Mucosa of descending colon (tissue), 3 donors: ENCODE measurements at regions not wholly inside any gene's neighbourhood (a gene's known extent, or its start where the extent isn't known, plus 50 kb on each side); places are given as distances from the start of the nearest gene placed in this dataset.

Experiments used
- ATAC-seq: fragments of 200-7000 bp; cut with Tn5 transposase; one replicate; pipeline ENCODE4 v1.9.1; 2020; ENCODE audit warnings: mild to moderate bottlenecking, moderate library complexity
- DNase-seq, 3 donors: peaks; one replicate each; pipeline ENCODE4 v3.0.0-alpha.2; 2020
- H3K36me3 ChIP-seq: fragments of 200-600 bp; one replicate; pipeline ENCODE4 v1.8.0; 2021; ENCODE audit warnings: low read depth, mild to moderate bottlenecking
- H3K4me1 ChIP-seq: fragments of 200-600 bp; one replicate; pipeline ENCODE4 v1.8.0; 2021; ENCODE audit warnings: low read depth, mild to moderate bottlenecking
- H3K4me3 ChIP-seq: fragments of 200-600 bp; one replicate; pipeline ENCODE4 v1.8.0; 2021; ENCODE audit warnings: mild to moderate bottlenecking
- H3K9me3 ChIP-seq: fragments of 200-600 bp; one replicate; pipeline ENCODE4 v1.8.0; 2021; ENCODE audit warnings: mild to moderate bottlenecking
- intact Hi-C, 2 donors: fragments of 100-400 bp; cut with DNase I in 1 of 2; cut with micrococcal nuclease in 1 of 2; formaldehyde crosslinking; loops; one replicate each; pipeline versions ENCODE4 v1.11.0 to v1.11.1; 2022; cut with DNase I, micrococcal nuclease
- TF ChIP-seq, protein P1 (sequence below): fragments of 200-600 bp; IDR thresholded peaks from one replicate; pipeline ENCODE4 v1.8.0; 2022; ENCODE audit warnings: antibody characterized with exemption, mild to moderate bottlenecking
- donor health status: DM: no; HTN: no; CAD: no; lungs with moderate emphysema.
- donor health status: DM: no; HTN: no; CAD: no.
- donor health status: DM: no; HTN: yes; CAD: no.

DNA sequence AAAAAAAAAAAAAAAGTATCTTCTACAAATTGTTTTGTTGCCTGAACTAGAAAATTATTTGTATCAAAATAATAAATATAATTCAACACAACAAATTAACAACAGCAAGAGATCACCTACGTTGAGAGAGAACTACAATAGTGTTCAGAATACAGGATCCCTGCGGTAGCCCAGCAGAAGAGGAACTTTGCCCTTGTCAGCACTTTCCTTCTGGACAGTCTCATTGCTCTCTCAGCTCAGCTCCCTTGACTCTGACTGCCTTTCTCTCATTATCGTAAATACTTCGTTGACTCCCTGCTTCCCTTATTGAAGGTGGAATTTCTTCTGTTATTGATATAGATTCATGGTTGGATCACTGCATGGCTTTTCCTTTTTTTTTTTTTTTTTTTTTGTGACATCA lies 469.5 kb upstream of the VSTM2A start:
- Histone ChIP-seq H3K36me3 (no peaks in the 10 kb centered on the region), H3K4me1 (no peaks in the 10 kb centered on the region), H3K4me3 (no peak overlapping the region), H3K9me3 (peaks cover 2% of the 10 kb centered on the region)
- DNase-seq (no peak), ATAC-seq (no peak)
- intact Hi-C loops, result no loop called here
- TF ChIP-seq, protein P1, sequence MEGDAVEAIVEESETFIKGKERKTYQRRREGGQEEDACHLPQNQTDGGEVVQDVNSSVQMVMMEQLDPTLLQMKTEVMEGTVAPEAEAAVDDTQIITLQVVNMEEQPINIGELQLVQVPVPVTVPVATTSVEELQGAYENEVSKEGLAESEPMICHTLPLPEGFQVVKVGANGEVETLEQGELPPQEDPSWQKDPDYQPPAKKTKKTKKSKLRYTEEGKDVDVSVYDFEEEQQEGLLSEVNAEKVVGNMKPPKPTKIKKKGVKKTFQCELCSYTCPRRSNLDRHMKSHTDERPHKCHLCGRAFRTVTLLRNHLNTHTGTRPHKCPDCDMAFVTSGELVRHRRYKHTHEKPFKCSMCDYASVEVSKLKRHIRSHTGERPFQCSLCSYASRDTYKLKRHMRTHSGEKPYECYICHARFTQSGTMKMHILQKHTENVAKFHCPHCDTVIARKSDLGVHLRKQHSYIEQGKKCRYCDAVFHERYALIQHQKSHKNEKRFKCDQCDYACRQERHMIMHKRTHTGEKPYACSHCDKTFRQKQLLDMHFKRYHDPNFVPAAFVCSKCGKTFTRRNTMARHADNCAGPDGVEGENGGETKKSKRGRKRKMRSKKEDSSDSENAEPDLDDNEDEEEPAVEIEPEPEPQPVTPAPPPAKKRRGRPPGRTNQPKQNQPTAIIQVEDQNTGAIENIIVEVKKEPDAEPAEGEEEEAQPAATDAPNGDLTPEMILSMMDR, result no peak

DNA sequence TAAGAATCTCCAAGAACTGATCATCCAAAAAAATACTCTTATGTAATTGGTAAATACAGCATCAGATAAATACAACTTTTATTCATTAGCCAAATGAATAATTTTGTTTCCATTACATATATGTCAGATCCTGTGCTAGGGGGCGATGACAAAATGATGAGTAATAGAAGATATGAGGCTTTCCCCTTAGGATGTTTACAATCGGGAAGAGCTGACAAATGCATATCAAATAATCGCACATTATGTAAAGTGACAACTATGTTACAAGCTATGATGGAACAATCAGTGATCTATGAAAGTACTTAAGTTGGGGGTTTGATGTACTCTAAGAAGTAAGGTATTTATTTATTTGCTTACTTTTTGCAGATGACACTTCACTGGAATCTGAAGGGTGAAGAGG lies 465.6 kb upstream of the VSTM2A start:
- H3K36me3 ChIP-seq, result no peaks in the 10 kb centered on the region
- no peaks in the 10 kb centered on the region for H3K4me1 ChIP-seq
- H3K4me3 ChIP-seq, result no peak overlapping the region
- intact Hi-C loops, result no loop called here
- ATAC-seq, result no peak
- H3K9me3 ChIP-seq, result peaks cover 2% of the 10 kb centered on the region
- no peak for DNase-seq
- TF ChIP-seq, protein P1, result no peak

DNA sequence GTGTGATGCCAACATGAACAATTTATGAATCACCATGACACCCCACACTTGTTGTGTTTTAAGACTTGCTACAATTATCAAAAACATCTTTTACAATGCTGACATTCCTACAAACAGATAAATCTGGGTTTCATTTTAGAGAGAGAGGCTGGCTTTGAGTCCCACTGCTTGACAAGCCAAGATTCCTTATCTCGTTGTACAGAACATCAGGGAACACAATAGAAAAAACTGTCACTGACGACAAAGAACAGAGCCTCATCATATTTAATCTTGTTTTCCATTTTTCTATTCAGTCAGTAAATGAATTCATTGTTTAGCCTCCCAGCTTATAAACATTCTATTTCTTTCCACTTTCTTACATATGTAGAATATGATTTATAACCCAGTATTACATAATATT lies 461.6 kb upstream of the VSTM2A start:
- no peak for ATAC-seq
- Histone ChIP-seq H3K4me3 (no peak overlapping the region), H3K4me1 (no peaks in the 10 kb centered on the region), H3K36me3 (no peaks in the 10 kb centered on the region), H3K9me3 (no peaks in the 10 kb centered on the region)
- TF ChIP-seq, protein P1, result no peak
- intact Hi-C loops, result no loop called here
- no peak for DNase-seq

DNA sequence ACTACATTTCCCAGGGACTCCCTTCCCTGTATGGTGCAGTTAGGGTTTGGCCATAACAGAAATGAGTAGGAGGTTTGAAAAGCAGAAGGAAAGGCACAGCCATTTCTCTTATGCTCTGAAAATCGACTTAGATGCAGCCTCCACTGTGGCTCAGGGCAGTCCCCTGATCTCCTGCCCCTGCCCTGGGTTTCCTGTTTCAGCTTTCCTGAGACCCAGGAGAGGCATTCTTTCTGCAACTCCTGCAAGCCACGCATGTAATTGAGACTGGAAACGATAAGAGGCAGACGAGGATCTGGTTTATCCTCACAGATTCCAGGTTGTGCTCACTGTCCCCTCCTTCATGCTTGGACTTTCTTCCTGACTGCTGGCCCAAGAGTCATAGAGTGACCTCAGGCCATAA lies 461.2 kb upstream of the VSTM2A start:
- Histone ChIP-seq H3K9me3 (no peaks in the 10 kb centered on the region), H3K36me3 (no peaks in the 10 kb centered on the region), H3K4me1 (no peaks in the 10 kb centered on the region), H3K4me3 (no peak overlapping the region)
- DNase-seq (no peak), ATAC-seq (no peak)
- TF ChIP-seq, protein P1, result no peak
- intact Hi-C loops, result no loop called here

DNA sequence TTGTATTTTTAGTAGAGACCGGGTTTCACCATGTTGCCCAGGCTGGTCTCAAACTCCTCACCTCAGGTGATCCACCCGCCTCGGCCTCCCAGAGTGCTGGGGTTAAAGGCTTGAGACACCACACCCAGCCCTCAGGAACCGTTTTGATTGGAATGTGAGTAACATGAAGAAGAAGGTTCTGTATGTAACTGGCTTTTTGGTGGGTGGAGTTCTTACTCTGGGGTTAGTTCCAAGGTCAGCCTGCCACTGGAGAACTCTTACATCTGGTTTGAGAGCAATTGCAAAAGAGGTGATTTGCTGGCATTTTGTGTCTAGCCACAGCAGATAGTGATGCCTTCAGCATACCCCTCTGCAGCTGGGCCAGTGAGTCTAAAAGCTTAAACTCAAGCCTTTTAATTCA lies 457.8 kb upstream of the VSTM2A start:
- DNase-seq (no peak), ATAC-seq (no peak)
- Histone ChIP-seq H3K4me3 (no peak overlapping the region), H3K4me1 (no peaks in the 10 kb centered on the region), H3K36me3 (no peaks in the 10 kb centered on the region), H3K9me3 (no peaks in the 10 kb centered on the region)
- TF ChIP-seq, protein P1, result no peak
- intact Hi-C loops, result no loop called here

DNA sequence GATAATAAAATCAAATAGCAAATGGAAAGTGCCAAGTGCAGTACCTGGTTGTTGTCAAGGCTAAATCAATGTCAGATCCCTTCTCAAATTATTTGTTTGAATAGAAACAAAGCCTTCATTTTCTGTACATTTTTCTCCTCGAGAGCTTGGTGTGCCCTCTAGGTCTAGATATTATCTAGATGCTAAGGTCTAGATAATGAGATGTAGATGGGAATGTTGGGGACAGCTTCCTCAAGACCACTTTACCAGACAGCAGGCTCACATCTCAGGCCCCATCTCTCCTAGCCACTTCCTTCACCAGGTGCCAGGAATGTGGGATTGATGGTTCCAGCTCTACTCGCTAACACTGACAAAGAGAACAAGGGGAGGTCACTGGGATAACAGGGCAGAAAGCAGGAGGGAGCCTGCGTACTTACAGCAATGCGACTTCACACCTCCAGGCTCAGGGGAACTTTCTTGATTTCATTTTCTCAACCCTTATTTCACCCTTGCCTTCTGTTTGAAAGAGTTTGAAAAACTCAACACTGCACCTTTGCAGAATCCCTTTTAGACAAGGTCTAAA lies 451.4 kb upstream of the VSTM2A start:
- DNase-seq, result no peak
- no peak for ATAC-seq
- TF ChIP-seq, protein P1, result no peak

More for the DNA sequence above, 451.4 kb upstream of the VSTM2A start:
- no peaks in the 10 kb centered on the region for H3K9me3 ChIP-seq
- intact Hi-C loops, result no loop called here
- no peaks in the 10 kb centered on the region for H3K36me3 ChIP-seq
- H3K4me3 ChIP-seq, result no peak overlapping the region
- H3K4me1 ChIP-seq, result no peaks in the 10 kb centered on the region
